ENCODE measurements at regions not wholly inside any gene's neighbourhood (a gene's known extent, or its start where the extent isn't known, plus 50 kb on each side); places are given as distances from the start of the nearest gene placed in this dataset.
"Not testable (repeated sequence)": the region's sequence is repeated elsewhere in the genome, so short reads cannot be mapped to it uniquely, and the experiment has no call there.

DNA sequence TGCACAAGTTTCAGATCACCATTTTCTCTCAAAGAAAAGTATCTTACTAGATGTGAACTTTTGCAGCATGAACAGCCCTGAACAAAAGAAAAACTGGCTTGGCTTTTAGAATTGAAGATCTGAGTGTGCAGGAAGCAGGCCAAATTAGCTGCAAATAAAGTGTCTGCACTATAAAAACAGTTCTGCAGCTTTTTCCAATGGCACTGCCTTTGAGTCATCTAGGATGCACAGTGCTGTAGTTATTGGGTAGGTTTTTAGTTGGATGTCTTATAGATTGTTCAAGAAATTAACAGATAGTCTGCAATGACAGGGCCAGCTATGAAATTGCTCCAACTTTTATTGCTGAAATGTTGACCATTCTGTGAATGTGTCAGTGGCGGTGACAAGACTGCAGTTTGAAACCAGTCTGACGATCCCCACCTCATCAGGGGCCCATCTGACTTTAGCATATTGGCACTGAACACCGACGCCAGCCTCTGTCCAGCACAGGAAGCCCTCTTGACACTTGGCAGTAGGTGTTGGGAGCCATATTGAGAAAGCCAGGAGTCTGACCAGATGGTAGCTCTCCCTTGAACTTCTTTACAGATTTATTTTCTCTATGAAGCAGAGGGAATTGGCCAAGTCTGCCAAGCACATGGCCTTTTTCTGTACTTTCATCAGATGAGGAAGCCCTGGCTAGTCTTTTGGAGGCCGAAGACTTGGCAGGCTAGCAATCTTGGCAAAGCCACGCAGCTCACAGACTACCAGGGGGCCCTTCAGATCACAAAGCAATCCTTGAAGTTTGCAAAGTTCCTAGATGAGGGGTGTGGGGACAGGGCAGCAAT, 490.6 kb downstream of the NEBL start:
- no peak for DNase-seq (ENCODE audit: low read depth in 2 of 2)

DNA sequence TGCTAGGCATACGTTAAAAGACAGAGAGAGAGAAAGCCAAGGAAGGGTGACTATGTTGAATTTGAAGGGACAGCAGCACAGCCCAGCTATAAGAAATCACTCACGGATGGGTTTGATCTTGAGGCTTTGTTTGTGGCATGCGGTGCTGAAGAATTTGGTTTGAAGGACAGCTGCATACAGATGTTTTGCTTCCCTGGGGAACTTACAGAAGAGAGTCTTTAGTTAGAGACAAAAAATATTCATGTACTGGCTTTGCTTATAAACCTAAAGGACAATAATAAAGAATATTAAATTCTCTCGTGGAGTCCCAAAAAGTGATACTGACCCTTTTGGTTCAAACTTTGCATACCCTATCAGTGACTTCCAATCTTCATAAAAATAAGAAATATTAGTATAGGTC, 491.4 kb downstream of the NEBL start:
- no peak for DNase-seq (ENCODE audit: low read depth in 2 of 2)

DNA sequence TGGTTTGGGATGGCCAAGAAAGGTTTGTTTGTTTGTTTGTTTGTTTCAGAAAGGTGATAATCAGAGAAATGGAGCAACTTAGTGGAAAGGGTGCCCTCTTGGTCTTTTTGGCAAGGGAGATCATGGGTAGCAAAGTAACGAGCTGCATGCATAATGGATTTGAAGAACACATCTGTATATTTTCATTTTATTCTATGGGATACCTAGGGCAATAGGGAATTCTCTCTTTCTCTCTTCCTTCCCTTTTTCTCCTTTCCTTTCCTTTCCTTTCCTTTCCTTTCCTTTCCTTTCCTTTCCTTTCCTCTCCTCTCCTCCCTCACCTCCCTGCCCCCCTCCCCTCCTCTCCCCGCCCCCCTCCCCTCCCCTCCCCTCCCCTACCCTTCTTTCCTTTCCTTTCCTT, 492.1 kb downstream of the NEBL start:
- DNase-seq (ENCODE audit: low read depth in 2 of 2): no peak

DNA sequence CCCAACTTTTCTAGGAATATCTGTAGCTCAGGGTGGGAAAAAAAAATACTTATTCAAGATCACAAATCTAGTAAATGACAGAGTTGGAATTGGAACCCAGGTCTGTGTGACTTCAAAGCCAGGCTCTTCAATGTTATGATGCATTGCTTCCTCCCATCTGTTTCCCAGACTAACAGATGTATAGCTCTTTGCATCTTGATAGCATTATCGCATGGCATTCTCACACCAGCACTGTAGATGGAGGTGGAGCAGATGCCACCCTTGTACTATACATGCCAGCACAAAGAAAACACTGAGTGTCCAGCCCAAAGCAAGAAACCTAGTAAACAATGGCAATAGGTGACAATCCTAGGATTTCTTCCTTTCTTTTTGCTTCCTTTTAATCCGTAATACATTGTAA, 497.3 kb downstream of the NEBL start:
- no peak for DNase-seq (ENCODE audit: low read depth in 2 of 2)

DNA sequence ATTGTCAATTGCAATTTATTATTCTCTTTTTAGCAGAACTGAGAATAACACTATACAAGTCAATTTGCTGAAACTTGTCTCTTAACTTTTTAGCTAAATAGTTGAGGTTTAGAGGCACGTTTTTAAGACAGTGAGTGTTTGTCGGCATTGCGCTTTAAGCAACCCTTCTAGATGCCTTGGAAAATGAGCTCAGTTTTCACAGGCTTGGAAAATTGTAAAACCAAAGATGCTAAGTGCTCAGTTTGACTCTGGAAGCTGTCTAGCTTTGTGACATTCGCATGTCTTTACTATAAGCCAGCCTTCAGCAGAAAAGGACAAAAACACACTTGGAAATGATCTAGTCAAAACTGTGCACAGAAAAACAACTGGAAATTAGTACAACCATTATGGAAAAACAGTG, 500.4 kb downstream of the NEBL start:
- DNase-seq (ENCODE audit: low read depth in 2 of 2): no peak

- DNase-seq (ENCODE audit: low read depth in 2 of 2): no peak
Measured at GRCh38 chr10:20396205-20396604, 500.9 kb downstream of the NEBL start.

DNA sequence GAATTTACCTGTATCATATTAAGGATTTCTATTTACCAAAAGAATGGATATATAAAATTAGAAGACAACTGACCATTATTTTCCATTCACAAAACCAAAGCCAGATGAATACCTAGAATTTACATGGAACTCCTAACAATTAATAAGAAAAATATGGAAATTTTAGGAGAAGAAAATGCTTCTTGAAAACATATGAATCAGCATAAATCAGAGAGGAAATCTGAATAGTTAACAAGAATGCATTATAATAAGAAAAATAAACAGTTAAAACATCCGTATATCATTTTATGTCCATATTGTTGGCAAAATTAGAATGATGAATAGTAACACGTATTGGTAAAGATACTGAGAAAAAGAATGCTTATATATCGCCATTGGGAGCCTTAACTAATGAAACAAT, 505.5 kb downstream of the NEBL start:
- no peak for DNase-seq (ENCODE audit: low read depth in 2 of 2)

- no peak for DNase-seq (ENCODE audit: low read depth in 2 of 2)
Measured at GRCh38 chr10:20381761-20382160, 515.4 kb downstream of the NEBL start.

DNA sequence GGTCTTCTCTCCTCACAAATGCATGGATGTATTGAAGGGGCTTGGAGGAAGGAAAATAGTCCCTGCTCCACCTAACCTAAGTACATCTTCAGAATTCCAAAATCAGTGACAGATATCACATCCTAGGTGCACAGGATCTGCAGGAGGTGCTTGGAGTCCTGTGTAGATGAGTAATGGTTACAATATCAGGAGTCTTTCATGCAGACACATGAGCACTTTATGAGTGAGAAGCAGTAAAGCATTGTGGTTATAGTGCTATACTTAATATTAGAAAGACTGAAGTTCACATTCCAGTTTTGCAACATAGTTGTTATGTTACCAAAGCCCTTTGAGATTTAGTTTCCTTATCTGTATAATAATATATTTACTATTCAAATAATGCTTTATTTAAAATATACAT, 516.7 kb downstream of the NEBL start:
- no peak for DNase-seq (ENCODE audit: low read depth in 2 of 2)

DNA sequence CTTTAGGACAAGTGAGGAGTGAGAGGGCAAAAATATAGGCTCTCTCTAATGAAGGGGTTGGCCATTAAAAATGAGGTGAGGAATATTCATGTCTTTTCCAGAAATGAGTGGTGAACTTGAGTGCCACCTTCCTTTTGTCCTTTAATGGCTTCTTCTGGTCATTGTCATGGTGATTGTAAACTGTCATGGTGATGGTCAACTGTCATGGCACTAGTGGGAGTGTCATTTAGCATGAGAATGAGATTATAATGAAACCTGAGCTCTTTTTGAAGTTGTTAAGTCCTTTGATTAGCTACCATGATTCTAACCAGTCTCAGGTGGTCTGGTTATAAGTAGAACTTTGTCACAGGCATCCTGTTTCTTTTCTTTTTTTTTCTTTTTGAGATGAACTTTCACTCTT, 524.4 kb downstream of the NEBL start:
- DNase-seq (ENCODE audit: low read depth in 2 of 2): no peak

DNA sequence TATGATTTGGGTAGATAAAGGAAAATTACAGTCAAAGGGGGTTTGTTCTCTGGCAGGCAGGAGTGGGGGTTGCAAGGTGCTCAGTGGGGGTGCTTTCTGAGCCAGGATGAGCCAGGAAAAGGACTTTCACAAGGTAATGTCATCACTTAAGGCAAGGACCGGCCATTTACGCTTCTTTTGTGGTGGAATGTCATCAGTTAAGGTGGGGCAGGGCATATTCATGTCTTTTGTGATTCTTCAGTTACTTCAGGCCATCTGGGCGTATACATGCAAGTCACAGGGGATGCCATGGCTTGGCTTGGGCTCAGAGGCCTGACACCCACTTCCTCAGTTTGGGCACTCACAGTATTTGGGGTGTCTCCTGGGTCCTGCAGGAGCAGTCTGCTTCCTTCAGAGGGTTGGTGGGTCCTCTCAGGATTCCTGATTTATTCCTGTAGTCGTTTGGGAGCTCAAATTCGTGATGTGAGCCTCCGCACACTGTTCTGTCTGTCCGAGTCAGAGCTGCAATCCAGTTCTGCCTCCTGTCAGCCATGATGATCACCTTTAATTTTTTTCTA, 526.1 kb downstream of the NEBL start:
- DNase-seq (ENCODE audit: low read depth in 2 of 2): not testable (repeated sequence)

DNA sequence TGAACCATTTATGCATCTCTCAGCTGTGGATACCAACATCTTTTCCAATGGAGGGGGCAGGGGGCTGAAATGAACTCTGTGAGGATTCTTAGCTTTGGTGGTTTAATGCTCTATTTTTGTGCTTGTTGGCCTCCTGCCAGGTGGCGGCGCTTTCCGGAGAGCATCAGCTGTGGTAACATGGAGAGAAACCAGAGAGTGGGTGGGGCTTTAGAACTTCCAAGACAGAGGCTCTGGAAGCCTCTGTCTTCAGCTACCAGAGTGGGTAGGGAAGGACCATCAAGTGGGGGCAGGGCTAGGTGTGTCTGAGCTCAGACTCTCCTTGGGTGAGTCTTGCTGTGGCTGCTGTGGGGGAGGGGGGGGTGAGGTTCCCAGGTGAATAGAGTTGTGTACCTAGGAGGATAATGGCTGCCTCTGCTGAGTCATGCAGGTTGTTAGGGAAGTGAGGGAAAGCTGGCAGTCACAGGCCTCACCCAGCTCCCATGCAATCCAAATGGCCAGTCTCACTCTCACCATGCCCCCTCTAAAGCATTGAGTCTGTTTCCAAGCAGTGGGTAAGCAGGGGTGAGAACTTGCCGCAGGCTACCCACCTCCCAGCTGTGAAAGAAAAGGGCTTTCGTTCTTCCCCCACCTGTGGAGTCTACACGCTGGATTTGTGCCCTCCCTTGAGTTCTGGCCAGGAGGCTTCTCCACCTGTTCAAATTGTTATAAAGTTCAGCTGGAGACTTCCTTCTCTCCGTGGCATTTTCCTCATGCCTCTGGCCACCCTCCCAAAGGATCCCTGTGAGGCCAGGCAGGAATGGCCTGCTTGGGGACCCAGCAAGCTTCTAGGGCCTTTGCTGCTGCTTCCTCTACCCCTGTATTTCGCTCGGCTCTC, 527.0 kb downstream of the NEBL start:
- no peak for DNase-seq (ENCODE audit: low read depth in 2 of 2)

- DNase-seq (ENCODE audit: low read depth in 2 of 2): no peak
Measured at GRCh38 chr10:20363684-20364083, 533.4 kb downstream of the NEBL start.

DNA sequence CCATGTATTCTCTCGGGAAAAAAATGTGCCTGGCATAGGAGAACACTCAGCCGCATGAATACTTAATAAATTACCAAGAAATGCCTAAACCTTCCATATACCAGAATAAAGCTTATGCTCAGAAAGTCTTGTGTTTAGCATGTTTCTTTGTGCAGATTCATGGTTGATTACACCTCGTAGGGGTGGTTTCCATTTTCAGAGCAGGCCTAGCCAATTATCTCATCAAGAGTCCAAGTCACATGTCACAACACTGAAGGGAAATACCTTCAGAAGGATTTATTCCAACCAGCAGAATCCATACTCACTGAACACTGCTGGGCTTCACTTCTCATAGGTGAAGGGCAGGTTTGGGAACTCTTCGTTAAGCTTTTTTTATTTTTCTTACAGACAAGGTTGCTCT, 539.7 kb downstream of the PLXDC2 start:
- DNase-seq (ENCODE audit: low read depth in 2 of 2): no peak

DNA sequence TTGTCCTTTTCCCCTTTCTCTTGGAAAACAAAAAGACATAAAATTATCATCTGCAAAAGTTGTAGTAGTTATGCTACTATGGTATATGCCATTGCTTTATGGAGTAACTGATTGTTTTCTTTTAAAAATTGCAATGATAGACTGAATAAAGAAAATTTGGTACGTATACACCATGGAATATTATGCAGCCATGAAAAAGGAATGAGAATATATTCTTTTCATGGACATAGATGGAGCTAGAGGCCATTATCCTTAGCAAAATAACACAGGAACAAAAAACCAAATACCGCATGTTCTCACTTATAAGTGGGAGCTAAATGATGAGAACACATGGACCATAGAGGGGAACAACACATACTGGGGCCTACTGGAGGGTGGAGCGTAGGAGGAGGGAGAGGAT, 538.8 kb downstream of the PLXDC2 start:
- DNase-seq (ENCODE audit: low read depth in 2 of 2): no peak

GRCh38 chr10:20354166-20354565, 537.9 kb downstream of the PLXDC2 start:
- no peak for DNase-seq (ENCODE audit: low read depth in 2 of 2)

DNA sequence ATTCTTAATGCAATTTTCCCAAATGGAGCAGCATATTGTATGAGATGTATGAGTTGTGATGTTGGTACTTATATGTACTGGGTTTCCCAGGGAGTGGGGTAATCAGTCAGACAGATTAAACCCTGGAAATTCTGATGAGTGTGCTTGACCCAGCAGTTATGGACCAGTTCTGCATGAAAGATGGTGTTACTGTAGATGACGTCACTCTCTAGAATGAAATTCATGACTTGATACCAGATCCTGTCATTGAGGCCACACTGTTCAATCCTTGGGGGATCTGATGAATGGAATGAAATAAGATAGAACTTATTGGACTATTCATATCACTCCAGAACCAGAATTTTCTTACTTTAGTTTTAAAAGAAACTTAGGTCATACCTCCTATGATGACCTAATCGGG, 534.3 kb downstream of the PLXDC2 start:
- no peak for DNase-seq (ENCODE audit: low read depth in 2 of 2)

DNA sequence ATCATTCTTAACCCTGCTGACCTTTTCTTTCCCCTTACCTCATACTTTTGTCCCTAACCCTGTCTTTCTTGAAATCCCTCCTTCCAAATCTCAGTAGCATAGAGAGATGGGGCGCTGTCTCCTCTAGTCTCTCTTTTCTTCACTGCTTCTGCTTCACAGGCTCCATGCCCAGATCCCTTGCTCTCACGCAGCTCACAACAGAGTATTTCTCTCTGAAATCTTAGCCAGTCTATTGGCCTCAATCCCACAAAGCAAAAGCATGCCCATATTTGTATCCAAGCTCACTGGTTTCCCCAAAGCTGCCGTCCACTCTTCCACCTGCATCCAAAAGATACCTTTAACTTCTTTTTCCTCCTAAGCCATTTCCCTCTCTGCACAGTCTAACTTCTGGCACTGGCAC, 526.8 kb downstream of the PLXDC2 start:
- DNase-seq (ENCODE audit: low read depth in 2 of 2): no peak
